ENCODE measurements at regions not wholly inside any gene's neighbourhood (a gene's known extent, or its start where the extent isn't known, plus 50 kb on each side); places are given as distances from the start of the nearest gene placed in this dataset.
"Not testable (repeated sequence)": the region's sequence is repeated elsewhere in the genome, so short reads cannot be mapped to it uniquely, and the experiment has no call there.

- no peak for DNase-seq
Observed at GRCh38 chr21:15558884-15559283, 170.9 kb upstream of the USP25 start.

DNA sequence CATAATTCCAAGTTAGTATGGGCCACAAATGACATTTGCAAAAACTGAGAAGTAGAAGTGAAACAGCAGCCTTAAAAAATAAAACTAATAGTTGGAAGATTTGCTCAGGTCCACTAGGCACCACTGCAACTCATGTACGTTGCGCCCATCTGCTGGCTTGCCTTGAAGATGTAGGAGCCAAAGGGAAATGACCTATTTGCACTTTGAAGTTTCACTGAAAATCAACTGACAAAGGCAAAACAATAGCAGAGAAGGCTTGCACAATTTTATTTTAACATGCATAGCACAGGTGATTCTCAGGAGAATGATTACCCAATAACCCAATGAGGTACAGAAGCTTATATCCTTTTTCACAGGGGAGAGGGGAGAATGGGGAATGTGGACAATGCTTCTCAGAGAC, 170.1 kb upstream of the USP25 start:
- no peak for DNase-seq

- no peak for DNase-seq
Observed at GRCh38 chr21:15560383-15561056, 169.3 kb upstream of the USP25 start.

- no peak for DNase-seq
Observed at GRCh38 chr21:15562748-15563147, 167.0 kb upstream of the USP25 start.

GRCh38 chr21:15564907-15565306, 164.9 kb upstream of the USP25 start:
- DNase-seq, result no peak

DNA sequence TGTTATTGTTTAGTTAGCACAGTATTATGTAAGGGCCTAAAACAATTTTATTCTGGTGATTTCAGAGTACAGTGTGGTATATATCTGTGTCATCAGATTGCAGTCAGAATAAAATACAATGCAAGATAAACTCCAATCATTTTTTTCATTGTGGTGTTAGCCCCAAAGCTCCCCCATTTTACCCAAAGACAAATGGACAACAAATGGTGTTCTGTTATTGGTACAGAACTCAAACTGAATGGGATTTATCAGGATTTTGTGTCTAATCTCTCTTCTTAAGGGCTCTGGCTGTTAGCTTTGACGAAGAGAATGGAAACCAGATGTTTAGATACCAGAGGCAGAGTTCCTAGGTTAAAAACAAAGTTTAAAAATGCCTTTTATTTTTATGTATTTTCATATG, 163.1 kb upstream of the USP25 start:
- no peak for DNase-seq

DNA sequence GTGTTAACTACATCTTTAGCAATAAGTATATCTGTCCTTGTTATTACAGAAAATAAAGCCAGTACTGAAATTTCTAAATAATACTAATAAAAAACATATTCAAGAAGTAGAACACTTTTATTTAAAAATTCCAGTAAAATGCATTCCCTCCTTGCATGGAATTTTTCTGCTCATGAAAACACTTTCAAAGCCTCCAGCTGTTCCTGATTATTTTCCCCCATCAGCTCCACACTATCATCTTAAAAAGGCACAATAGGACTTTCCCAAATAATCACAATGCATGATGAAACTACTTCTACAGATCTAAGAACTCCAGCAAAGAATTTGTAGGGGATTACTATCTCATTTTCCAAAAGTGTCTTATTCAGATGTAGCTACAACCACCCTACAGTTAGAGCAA, 162.6 kb upstream of the USP25 start:
- DNase-seq, result no peak

DNA sequence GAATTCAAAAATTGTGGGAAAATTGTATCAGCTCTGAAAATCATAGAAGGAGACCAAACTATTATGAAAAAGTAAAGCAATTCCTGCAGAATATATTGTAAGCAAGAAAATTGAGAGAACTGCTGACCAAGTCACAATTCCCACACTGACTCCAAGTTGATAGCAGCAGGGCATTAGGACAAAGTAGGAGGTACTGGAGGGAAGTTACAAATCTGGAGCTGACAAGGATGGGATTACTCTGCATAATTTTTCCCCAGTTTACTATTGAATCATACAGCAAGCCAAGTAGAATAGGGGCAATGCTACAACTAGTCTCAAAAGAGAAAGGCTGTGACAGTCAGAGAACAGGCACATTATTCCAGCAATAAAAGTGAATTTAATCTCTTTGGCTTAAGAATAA, 161.3 kb upstream of the USP25 start:
- no peak for DNase-seq

DNA sequence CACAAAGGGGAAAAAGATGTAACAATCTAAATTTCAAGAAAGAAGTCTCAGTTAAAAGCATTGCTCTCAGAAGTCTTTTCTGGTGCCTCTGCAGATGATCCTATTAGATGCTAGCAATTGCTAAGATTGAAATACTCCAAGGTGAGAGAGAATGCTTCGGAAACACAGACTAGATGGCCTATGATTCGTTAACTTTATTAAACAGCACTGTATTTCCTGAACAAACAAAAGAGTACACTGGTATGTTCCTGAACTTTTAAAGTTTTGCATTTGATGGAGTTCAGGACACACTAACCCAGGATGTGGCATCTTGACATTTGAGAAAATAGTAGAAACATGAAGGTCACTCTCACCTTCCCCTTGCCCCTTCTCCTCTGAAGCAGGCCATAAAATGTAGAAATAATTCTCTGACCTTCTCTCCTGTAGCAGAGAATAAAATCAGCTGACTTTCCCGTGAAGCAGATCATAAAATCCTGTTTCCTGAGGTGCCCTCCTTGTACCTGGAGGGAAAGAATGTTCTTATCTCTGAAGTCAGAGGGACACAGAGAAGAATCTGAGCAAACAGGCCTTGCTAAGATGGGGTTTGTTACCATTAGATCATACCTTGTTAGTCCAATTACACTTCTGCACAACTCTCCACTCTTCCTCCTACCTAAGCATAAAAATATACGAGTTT, 142.9 kb upstream of the USP25 start:
- DNase-seq, result no peak

- DNase-seq, result no peak
Observed at GRCh38 chr21:15592271-15592860, 137.4 kb upstream of the USP25 start.

DNA sequence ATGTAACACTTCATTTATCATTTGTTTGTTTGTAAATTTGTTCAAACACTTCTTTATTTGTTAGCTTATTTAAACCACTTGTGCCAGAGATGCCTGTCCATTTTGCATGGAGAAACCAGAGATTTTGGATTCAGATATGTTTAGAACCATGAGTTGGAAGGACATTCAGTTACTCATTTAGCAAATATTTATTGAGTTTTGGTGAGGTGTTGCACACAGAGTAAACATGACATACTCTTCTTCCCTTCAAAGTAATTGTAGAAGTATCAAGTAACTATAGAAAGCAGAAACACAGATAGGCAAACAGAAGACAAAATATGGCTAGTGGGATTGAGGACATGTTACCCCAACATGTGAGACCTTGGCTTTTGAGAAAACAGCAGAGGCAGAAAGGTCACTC, 136.8 kb upstream of the USP25 start:
- no peak for DNase-seq

DNA sequence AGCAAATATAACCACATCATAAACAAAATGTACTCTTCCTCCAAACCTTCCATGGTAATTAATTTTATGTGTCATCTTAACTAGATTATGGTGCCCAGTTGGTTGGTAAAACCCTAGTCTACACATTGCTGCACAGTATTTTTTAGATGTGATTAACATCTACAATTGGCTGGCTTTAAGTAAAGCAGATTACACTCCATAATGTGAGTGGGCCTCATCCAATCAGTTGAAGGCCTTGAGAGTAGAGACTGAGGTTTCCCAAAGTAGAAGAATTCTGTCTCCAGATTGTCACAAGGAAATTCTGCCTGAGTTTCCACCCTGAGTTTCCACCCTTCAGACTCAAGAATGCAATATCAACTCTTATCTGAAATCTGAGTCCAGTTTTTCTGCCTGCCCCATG, 128.4 kb upstream of the USP25 start:
- DNase-seq, result no peak

GRCh38 chr21:15604413-15604812, 125.4 kb upstream of the USP25 start:
- DNase-seq, result no peak

GRCh38 chr21:15614766-15615165, 115.0 kb upstream of the USP25 start:
- no peak for DNase-seq

GRCh38 chr21:15616864-15617574, 112.8 kb upstream of the USP25 start:
- no peak for DNase-seq

- no peak for DNase-seq
Observed at GRCh38 chr21:15617964-15618363, 111.8 kb upstream of the USP25 start.

DNA sequence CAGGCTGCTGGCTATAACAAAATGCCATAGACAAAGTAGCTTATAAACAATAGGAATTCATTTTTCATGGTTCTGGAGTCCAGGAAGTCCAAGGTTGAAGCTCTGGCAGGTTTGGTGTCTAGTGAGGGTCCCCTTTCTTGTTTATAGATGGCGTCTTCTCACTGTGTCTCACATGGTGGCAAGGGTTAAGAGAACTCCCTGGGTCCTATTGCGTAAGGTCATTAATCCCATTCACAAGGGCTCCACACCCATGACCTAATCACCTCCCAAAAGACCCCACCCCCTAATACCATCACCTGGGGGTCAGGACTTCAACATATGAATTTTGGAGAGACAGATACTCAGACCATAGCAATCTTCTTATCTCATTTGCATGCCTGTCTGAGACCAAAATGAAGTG, 108.9 kb upstream of the USP25 start:
- no peak for DNase-seq

DNA sequence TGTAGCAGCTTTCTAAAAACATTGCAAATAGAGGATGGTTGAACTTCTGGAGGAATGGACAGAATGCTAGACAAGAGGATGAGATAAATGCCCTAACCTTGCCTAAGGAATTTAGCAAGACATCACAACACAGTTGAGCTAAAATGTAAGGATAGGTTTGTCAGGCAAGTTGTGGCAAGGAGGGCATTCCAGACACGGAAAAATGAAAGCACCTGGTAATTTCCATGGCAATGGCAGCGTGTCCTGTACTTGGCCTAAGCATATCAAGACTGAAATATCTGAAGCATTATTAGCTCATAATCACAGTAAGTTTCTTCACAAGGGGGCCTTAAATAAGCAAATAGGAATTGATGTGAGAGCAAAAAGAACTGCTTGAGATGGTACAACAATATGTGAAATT, 105.1 kb upstream of the USP25 start:
- no peak for DNase-seq

- DNase-seq, result no peak
Observed at GRCh38 chr21:15625363-15625762, 104.4 kb upstream of the USP25 start.

GRCh38 chr21:15626031-15626430, 103.8 kb upstream of the USP25 start:
- no peak for DNase-seq

DNA sequence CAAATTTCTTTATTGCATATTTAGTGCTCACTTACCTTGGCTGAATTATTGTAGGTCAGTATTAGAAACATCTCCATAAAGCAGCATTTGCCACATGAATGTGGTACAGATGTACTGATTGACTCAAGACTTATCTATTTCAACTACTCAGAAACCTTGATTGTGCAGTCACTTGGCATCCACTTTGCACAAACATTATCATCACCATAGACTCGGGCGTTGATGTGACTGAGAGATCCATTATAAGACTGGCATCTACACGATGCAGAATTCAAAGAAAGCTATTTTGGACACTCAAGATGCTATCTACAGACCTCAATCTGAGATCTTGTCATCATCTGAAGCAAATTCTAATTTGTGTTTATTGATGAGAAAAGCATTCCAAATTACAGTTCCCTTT, 102.8 kb upstream of the USP25 start:
- no peak for DNase-seq

- DNase-seq, result no peak
Observed at GRCh38 chr21:15627823-15628222, 102.0 kb upstream of the USP25 start.

DNA sequence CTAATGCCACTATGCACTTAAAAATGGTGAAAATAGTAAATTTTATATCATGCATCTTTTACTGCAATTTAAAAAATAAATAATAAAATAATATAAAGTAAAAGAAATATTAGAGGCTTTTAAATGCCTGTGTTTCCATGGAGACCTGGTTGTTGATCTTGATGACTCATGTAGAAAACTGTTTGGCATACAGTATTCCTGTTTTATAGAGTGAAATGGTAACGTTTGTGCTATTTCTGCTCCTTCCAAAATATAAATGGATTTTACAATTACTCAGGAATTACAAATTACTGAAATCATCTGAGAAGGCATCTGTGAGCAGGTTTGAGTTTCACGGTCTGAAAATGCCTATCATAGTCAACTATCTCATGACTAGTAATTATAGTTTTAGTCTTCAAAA, 98.4 kb upstream of the USP25 start:
- no peak for DNase-seq

GRCh38 chr21:15634541-15634940, 95.2 kb upstream of the USP25 start:
- not testable (repeated sequence) for DNase-seq

Measured in activated naive CD4-positive, alpha-beta T cell treated with Interleukin-2 at 50 U/mL for 16 hours (primary cell).